Right atrium auricular region (tissue), 2 donors: ENCODE measurements at regions not wholly inside any gene's neighbourhood (a gene's known extent, or its start where the extent isn't known, plus 50 kb on each side); places are given as distances from the start of the nearest gene placed in this dataset.

ENCODE experiments used
- DNase-seq: peaks from one replicate; pipeline ENCODE4 v3.0.0-alpha.2; 2019; ENCODE audit warnings: low spot score
- H3K27ac ChIP-seq, 2 donors: fragments of 200-600 bp; sonication (generic); 1 replicate in 1 of 2; 2 replicates in 1 of 2; pipeline ENCODE4 v1.5.1; 2016 to 2019
- H3K27me3 ChIP-seq, 2 donors: fragments of 200-600 bp; sonication (generic); one replicate each; pipeline versions ENCODE4 v1.5.1 to v1.6.0; 2017 to 2019
- H3K36me3 ChIP-seq: fragments of 200-600 bp; sonication (generic); one replicate; pipeline ENCODE4 v1.5.1; 2016
- H3K4me1 ChIP-seq, 2 donors: fragments of 200-600 bp; sonication (generic); one replicate each; pipeline versions ENCODE4 v1.5.1 to v1.6.0; 2017 to 2019
- H3K4me3 ChIP-seq, 2 donors: fragments of 200-600 bp; sonication (generic); 1 replicate in 1 of 2; 2 replicates in 1 of 2; pipeline ENCODE4 v1.5.1; 2017 to 2019; ENCODE audit warnings: mild to moderate bottlenecking in 1 of 2, moderate library complexity in 1 of 2
- H3K9me3 ChIP-seq, 2 donors: fragments of 200-600 bp; sonication (generic); one replicate each; pipeline ENCODE4 v1.5.1; 2019
- TF ChIP-seq, protein P1 (sequence below), 2 donors: fragments of 200-600 bp; sonication (generic); IDR thresholded peaks; one replicate each; pipeline ENCODE4 v1.5.1; 2019; ENCODE audit warnings: antibody characterized with exemption in 2 of 2

DNA sequence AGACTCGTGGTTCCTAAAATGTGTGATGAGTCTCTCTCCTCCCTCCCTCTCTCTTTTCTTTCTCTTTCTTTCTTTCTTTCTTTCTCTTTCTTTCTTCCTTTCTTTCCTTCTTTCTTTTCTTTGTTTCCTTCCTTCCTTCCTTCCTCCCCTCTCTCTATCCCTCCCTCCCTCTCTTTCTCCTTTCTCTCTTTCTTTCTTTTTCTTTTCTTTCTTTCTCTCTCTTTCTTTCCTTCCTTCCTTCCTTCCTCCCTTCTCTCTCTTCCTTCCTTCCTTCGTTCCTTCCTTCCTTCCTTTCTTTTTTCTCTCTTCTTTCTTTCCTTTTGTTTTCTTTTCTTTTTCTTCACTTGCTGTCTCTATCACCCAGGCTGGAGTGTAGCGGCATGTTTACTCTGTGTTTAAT lies 290.8 kb downstream of the NFKBIZ start:
- no peak overlapping the region for H3K4me3 ChIP-seq
- H3K36me3 ChIP-seq = no peaks in the 10 kb centered on the region
- DNase-seq = no peak
- no peaks in the 10 kb centered on the region for H3K27me3 ChIP-seq
- H3K27ac ChIP-seq = peak overlapping the region in 1 of 2 donors; percentile 76
- no peaks in the 10 kb centered on the region for H3K9me3 ChIP-seq
- TF ChIP-seq, protein P1, sequence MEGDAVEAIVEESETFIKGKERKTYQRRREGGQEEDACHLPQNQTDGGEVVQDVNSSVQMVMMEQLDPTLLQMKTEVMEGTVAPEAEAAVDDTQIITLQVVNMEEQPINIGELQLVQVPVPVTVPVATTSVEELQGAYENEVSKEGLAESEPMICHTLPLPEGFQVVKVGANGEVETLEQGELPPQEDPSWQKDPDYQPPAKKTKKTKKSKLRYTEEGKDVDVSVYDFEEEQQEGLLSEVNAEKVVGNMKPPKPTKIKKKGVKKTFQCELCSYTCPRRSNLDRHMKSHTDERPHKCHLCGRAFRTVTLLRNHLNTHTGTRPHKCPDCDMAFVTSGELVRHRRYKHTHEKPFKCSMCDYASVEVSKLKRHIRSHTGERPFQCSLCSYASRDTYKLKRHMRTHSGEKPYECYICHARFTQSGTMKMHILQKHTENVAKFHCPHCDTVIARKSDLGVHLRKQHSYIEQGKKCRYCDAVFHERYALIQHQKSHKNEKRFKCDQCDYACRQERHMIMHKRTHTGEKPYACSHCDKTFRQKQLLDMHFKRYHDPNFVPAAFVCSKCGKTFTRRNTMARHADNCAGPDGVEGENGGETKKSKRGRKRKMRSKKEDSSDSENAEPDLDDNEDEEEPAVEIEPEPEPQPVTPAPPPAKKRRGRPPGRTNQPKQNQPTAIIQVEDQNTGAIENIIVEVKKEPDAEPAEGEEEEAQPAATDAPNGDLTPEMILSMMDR (IDR thresholded peaks at IDR 0.05) = no peak
- peaks cover 0 to 21% of the 10 kb centered on the region in 2 donors for H3K4me1 ChIP-seq

DNA sequence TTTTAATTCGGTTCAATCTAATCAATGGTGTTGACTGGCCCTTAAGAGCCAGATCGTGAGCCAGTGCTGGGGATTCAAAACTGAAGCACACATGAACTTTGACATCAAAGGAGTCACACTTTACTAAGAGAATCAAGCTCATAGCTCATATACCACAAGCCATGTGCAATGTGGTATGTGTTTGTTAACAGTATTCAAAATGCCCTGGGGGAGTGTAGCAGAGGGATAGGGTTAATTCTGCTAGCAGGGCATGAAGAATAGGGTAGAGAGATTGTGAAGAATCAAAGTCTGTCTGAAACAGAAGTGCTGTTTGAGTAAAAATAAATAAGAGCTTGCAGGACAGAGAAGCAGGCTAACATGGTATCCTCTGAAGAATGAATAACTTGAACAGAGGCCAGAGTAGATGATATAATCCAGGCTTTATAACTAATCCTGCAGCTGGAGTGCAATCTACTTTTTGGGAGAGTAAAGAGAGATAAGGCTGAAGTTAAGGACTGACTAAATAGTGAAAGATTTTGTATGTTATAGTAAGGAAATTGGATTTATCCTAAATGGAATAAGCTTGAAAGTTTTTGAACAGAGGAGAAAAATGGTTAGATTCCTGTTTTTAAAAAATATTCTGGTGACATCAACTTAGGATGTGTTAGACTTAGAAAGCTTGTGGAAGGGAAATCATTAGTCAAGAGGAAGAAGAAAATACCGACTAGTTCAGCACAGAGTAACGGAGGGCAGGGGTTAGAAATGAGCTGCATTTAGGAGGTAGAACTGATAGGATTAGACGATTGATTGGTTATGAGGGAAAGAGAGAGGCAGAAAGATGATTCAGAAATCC lies 292.0 kb downstream of the NFKBIZ start:
- no peaks in the 10 kb centered on the region for H3K9me3 ChIP-seq
- no peaks in the 10 kb centered on the region for H3K27me3 ChIP-seq
- no peak for DNase-seq
- no peaks in the 10 kb centered on the region for H3K36me3 ChIP-seq
- H3K4me3 ChIP-seq = no peak overlapping the region
- peaks cover 0 to 21% of the 10 kb centered on the region in 2 donors for H3K4me1 ChIP-seq
- peak overlapping the region; percentile 63 to 76 for H3K27ac ChIP-seq
- TF ChIP-seq, protein P1 (IDR thresholded peaks at IDR 0.05) = no peak

DNA sequence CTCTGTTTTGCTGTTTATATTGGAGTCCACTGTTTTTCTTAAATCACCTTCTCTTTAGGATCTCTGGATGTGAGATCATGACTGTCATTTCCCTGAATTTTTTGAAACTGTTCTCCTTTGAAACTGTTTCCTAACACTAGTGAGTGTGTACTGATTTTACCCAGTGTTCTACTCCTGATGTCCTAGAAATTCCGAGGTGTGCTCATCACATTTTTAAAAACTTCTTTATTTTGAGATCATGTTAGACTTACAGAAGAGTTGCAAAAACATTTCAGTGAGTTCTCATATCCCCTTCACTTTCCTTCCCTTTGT lies 292.6 kb downstream of the NFKBIZ start:
- TF ChIP-seq, protein P1 (IDR thresholded peaks at IDR 0.05) = no peak
- Histone ChIP-seq H3K4me1 (peaks cover 0 to 21% of the 10 kb centered on the region in 2 donors), H3K27ac (peak overlapping the region; percentile 63 to 76), H3K4me3 (no peak overlapping the region), H3K36me3 (no peaks in the 10 kb centered on the region), H3K9me3 (no peaks in the 10 kb centered on the region), H3K27me3 (no peaks in the 10 kb centered on the region)
- no peak for DNase-seq

DNA sequence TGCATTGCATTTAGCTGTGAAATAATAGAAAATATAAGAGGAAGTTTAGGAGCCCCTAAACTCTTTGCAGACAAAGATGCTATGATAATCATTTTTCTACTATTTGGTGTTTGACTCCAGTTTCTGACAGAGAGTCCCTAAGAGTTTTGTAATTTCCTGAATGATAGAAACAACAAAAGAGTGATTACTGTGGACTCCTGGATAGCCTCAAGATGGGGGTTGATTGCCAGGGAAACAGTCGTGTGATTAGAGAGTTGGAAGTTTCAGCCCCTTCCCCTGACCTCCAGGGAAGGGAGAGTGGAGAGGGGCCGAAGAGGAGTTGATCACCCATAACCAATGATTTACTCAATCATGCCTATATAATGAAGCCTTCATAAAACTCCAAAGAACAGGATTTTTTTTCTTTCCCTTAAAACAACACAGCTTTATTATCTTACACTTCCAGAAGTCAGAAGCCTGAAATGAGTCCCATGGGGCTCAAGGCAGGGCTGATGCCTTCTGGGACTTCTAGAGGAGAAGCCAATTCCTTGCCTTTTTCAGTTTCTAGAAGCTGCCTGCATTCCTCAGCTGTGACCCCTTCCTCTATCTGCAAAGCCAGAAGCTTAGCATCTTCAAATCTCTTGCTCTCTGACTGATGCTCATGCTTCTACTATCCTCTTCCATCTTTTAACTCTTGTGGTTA lies 292.3 kb upstream of the ZPLD1 start:
- H3K4me1 ChIP-seq = peaks cover 0 to 21% of the 10 kb centered on the region in 2 donors
- no peaks in the 10 kb centered on the region for H3K27me3 ChIP-seq
- H3K9me3 ChIP-seq = no peaks in the 10 kb centered on the region
- no peaks in the 10 kb centered on the region for H3K36me3 ChIP-seq
- DNase-seq = no peak
- no peak overlapping the region for H3K4me3 ChIP-seq
- TF ChIP-seq, protein P1 (IDR thresholded peaks at IDR 0.05) = no peak
- peak overlapping the region; percentile 63 to 76 for H3K27ac ChIP-seq

DNA sequence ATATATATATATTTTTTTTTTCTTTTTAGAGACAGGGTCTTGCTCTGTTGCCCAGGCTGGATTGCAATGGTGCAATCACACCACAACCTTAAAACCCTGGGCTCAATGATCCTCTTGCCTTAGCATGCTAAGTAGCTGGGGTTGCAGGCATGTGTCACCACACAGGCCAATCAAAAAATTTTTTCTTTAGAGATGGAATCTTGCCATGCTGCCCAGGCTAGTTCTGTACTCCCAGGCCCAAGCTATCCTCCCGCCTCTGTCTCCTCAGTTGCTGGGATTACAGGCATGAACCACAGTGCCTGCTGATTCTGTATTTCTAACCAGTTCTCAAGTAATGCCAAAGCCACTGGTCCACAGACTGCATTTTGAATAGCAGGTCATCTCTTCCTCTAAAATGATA lies 291.3 kb upstream of the ZPLD1 start:
- H3K27me3 ChIP-seq = no peaks in the 10 kb centered on the region
- no peak overlapping the region for H3K4me3 ChIP-seq
- peak overlapping the region in 1 of 2 donors; percentile 26 for H3K27ac ChIP-seq
- H3K9me3 ChIP-seq = no peaks in the 10 kb centered on the region
- DNase-seq = no peak
- TF ChIP-seq, protein P1 (IDR thresholded peaks at IDR 0.05) = no peak
- no peaks in the 10 kb centered on the region for H3K36me3 ChIP-seq
- peaks cover 0 to 21% of the 10 kb centered on the region in 2 donors for H3K4me1 ChIP-seq
